GM12865 (cell line): ENCODE measurements at regions not wholly inside any gene's neighbourhood (a gene's known extent, or its start where the extent isn't known, plus 50 kb on each side); places are given as distances from the start of the nearest gene placed in this dataset.

Source experiments
- DNase-seq: peaks from one replicate; pipeline ENCODE4 v3.0.0; 2010; ENCODE audit warnings: low read depth
- H3K4me3 ChIP-seq: 2 replicates; pipeline ENCODE4 v1.5.1; 2011; ENCODE audit warnings: mild to moderate bottlenecking, low read depth, low read length, control low read depth
- CTCF ChIP-seq: IDR thresholded peaks from 2 replicates; pipeline ENCODE4 v1.5.1; 2011; ENCODE audit warnings: low read length, control low read depth, low read depth, inconsistent platforms; ENCODE audit not compliant: insufficient read depth; ENCODE audit errors: missing control alignments

DNA sequence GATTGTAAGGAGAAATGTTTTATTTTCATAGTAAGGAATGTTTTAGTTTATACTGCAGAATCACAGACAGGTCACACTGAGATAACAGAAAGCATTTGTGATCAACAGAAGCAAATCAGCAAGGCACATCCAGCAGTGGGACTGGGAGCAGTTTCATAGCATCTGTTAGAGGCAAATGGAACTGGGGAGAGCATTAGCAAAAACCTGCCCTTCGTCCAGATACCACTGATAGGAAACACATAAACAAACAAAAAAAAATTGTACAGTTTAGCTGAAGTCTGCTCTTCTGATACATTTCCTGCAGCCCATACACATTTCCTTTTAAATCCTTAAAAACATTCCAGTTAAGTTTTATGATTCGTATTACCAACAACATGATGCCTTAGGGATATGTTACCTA is 374.3 kb downstream of the PCDH7 start:
- DNase-seq = no peak
- H3K4me3 ChIP-seq = no peak overlapping the region
- TF ChIP-seq CTCF = no peak

DNA sequence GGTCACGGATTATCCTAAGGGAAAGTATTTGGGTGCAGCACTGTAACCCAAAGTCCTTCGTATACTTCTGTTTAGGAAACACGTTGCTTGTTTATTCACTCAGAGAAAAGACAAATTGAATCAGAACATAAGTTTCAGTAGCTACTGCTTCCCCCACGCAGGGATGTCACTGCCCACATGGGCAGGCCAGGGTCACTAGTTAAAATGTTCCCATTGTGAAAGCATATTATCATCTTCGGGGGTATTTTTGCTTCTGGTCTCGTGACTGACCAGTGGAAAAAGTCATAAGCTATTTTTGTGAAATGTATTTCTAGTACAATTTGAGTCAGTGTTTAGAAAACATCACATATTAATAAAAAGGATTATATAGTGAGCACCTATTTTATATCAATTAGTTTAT is 377.8 kb downstream of the PCDH7 start:
- no peak for DNase-seq
- no peak for TF ChIP-seq CTCF
- no peak overlapping the region for H3K4me3 ChIP-seq

DNA sequence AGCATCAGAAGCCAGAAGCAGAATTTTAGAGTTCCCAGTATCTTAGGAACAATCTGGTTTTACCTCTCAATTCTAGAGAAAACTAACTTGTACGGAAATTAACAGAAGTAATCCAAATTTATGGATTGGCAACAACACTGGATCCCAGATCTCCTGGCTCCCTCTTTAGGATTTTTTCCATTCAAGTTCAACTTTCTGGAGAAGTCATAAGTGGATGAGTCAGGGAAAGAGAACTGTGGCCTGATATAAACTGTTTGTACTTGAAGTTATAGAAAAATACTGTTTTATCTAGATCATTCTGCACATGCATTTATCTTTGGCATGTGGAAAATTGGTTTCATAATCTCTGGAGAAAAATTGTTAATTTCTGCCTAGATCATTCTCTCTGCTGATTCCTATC is 380.4 kb downstream of the PCDH7 start:
- no peak for TF ChIP-seq CTCF
- no peak overlapping the region for H3K4me3 ChIP-seq
- no peak for DNase-seq

DNA sequence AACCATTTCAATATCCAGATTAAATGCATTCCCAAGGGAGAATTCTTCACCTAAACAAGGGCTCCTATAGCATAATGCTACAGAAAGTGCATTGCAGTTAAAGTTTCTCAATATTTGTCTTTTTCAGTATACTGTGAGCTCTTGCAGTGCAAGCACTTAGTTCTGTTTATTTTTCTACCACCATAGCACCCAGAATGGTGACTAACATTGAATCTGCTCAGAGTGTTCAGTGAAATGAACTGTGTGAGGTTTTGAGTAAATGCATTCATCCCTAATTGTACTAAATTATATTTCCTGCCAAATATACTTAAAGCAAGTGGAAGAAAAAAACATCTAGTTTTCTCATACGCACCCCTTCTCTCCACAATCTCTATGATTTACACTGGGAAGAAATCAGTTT is 383.9 kb downstream of the PCDH7 start:
- no peak for TF ChIP-seq CTCF
- no peak for DNase-seq
- H3K4me3 ChIP-seq = no peak overlapping the region

DNA sequence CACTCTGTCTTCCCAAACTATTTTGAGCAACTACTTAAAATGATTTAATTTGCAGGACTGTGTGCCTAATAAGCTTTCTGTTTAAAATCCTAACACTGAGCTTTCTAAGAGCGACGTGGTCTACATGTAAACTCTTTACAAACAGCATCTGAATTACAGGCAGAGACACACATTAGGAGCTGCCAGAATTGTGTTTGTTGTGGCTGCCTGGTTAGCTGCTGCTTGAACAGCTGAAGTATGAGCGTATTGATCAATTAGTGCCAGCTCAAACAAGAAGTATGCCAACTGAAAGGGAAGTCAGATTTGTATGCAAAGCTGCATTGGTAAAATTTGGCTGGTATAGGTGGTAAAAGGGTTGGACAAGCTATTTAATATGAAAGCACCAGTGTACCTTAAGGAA is 384.4 kb downstream of the PCDH7 start:
- no peak for DNase-seq
- TF ChIP-seq CTCF = no peak

DNA sequence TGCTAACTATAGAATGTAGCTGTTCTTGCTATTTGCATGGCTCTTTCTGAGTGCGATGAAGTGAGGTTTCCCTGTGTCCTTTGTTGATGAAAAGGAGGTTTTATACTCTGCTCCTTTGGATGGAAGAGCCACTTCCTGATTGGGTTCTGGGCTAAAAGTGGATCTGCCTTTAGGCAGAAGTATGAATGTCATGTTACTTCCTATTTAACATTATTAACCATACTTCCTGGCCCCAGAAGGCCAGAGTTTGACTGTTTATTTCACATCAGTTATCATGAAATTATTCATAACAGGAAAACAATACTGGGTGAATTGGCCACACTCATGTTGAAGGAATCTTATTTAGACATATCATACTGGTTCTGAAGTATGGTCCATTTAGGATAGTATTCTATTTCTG is 386.2 kb downstream of the PCDH7 start:
- no peak for DNase-seq
- H3K4me3 ChIP-seq = no peak overlapping the region
- no peak for TF ChIP-seq CTCF

More for the DNA sequence above, 384.4 kb downstream of the PCDH7 start:
- no peak overlapping the region for H3K4me3 ChIP-seq

DNA sequence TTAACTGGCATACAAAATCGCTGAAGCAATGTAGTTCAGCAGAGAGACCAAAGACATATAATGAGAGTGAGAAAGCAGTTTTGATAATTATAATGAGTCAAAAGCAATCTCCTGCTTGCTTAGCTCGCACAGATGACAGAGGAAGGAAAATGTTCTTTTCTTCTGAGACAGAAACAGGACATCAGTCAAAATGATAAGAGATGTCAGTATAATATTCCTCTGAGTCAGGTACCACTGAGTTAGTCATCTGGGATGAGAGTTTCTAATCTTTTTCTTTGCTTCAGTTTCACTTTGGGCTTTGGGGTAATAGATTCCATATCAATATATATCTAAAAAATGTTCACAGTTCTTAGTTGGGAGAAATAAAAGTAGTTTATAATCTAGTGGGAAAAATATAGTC is 387.2 kb downstream of the PCDH7 start:
- H3K4me3 ChIP-seq = no peak overlapping the region
- no peak for TF ChIP-seq CTCF
- no peak for DNase-seq
